ENCODE measurements at regions not wholly inside any gene's neighbourhood (a gene's known extent, or its start where the extent isn't known, plus 50 kb on each side); places are given as distances from the start of the nearest gene placed in this dataset.

GRCh38 chr2:236657215-236657614 lies 87.6 kb downstream of the ACKR3 start:
- TF ChIP-seq CTCF (IDR thresholded peaks at IDR 0.05) (no peak), POLR2A (IDR thresholded peaks at IDR 0.05) (no peak), POLR2AphosphoS5 (IDR thresholded peaks at IDR 0.05) (no peak), EP300 (IDR thresholded peaks at IDR 0.05) (no peak)
